HUES6 (cell line): ENCODE measurements at regions not wholly inside any gene's neighbourhood (a gene's known extent, or its start where the extent isn't known, plus 50 kb on each side); places are given as distances from the start of the nearest gene placed in this dataset.

Experiments
- H3K27ac ChIP-seq: 2 replicates; pipeline ENCODE4 v1.7.0; 2013; ENCODE audit warnings: low read depth, mild to moderate bottlenecking, low read length, inconsistent platforms
- H3K27me3 ChIP-seq: 2 replicates; pipeline ENCODE4 v1.6.1; 2013; ENCODE audit warnings: low read length; ENCODE audit not compliant: control insufficient read depth, insufficient read depth
- H3K36me3 ChIP-seq: 2 replicates; pipeline ENCODE4 v1.6.1; 2013; ENCODE audit warnings: low read length; ENCODE audit not compliant: control insufficient read depth, insufficient read depth
- H3K4me1 ChIP-seq: 2 replicates; pipeline ENCODE4 v1.6.1; 2013; ENCODE audit warnings: low read length; ENCODE audit not compliant: control insufficient read depth, insufficient read depth
- H3K4me3 ChIP-seq: 2 replicates; pipeline ENCODE4 v1.5.1; 2013; ENCODE audit warnings: low read depth, low read length
- H3K9ac ChIP-seq: one replicate; pipeline ENCODE4 v1.6.1; 2013; ENCODE audit warnings: mild to moderate bottlenecking, low read length
- H3K9me3 ChIP-seq: 2 replicates; pipeline ENCODE4 v1.6.1; 2013; ENCODE audit warnings: low read depth, low read length; ENCODE audit not compliant: control insufficient read depth, insufficient read depth

- no peaks in the 10 kb centered on the region for H3K36me3 ChIP-seq
- H3K9me3 ChIP-seq, result no peaks in the 10 kb centered on the region
- no peaks in the 10 kb centered on the region for H3K4me1 ChIP-seq
- H3K9ac ChIP-seq, result no peak overlapping the region
- H3K27me3 ChIP-seq, result no peaks in the 10 kb centered on the region
- no peak overlapping the region for H3K4me3 ChIP-seq
- H3K27ac ChIP-seq, result no peak overlapping the region
Observed at GRCh38 chr6:145209272-145209671, 526.0 kb downstream of the EPM2A start.

GRCh38 chr6:145212813-145213212 lies 522.5 kb downstream of the EPM2A start:
- Histone ChIP-seq H3K9me3 (no peaks in the 10 kb centered on the region), H3K27ac (no peak overlapping the region), H3K27me3 (no peaks in the 10 kb centered on the region), H3K4me1 (no peaks in the 10 kb centered on the region), H3K36me3 (no peaks in the 10 kb centered on the region), H3K9ac (no peak overlapping the region), H3K4me3 (no peak overlapping the region)

GRCh38 chr6:145213614-145214013 lies 521.7 kb downstream of the EPM2A start:
- no peak overlapping the region for H3K27ac ChIP-seq

GRCh38 chr6:145214570-145214969 lies 520.8 kb downstream of the EPM2A start:
- H3K27me3 ChIP-seq, result no peaks in the 10 kb centered on the region
- H3K36me3 ChIP-seq, result no peaks in the 10 kb centered on the region
- no peaks in the 10 kb centered on the region for H3K4me1 ChIP-seq
- H3K4me3 ChIP-seq, result no peak overlapping the region
- no peaks in the 10 kb centered on the region for H3K9me3 ChIP-seq
- H3K9ac ChIP-seq, result no peak overlapping the region
- H3K27ac ChIP-seq, result no peak overlapping the region

More at GRCh38 chr6:145213614-145214013, 521.7 kb downstream of the EPM2A start:
- Histone ChIP-seq H3K4me1 (no peaks in the 10 kb centered on the region), H3K27me3 (no peaks in the 10 kb centered on the region), H3K9me3 (no peaks in the 10 kb centered on the region), H3K4me3 (no peak overlapping the region), H3K9ac (no peak overlapping the region), H3K36me3 (no peaks in the 10 kb centered on the region)

GRCh38 chr6:145224450-145224849 lies 510.9 kb downstream of the EPM2A start:
- no peak overlapping the region for H3K9ac ChIP-seq
- H3K36me3 ChIP-seq, result no peaks in the 10 kb centered on the region
- H3K27me3 ChIP-seq, result no peaks in the 10 kb centered on the region
- no peaks in the 10 kb centered on the region for H3K9me3 ChIP-seq
- no peak overlapping the region for H3K4me3 ChIP-seq
- H3K27ac ChIP-seq, result no peak overlapping the region
- H3K4me1 ChIP-seq, result no peaks in the 10 kb centered on the region

GRCh38 chr6:145225500-145225899 lies 509.8 kb downstream of the EPM2A start:
- Histone ChIP-seq H3K9me3 (no peaks in the 10 kb centered on the region), H3K4me3 (no peak overlapping the region), H3K9ac (no peak overlapping the region), H3K27ac (no peak overlapping the region), H3K36me3 (no peaks in the 10 kb centered on the region), H3K27me3 (no peaks in the 10 kb centered on the region), H3K4me1 (no peaks in the 10 kb centered on the region)

GRCh38 chr6:145227593-145227992 lies 507.7 kb downstream of the EPM2A start:
- Histone ChIP-seq H3K4me3 (no peak overlapping the region), H3K9me3 (no peaks in the 10 kb centered on the region), H3K36me3 (no peaks in the 10 kb centered on the region), H3K27ac (no peak overlapping the region), H3K9ac (no peak overlapping the region), H3K4me1 (no peaks in the 10 kb centered on the region), H3K27me3 (no peaks in the 10 kb centered on the region)

- Histone ChIP-seq H3K9ac (no peak overlapping the region), H3K36me3 (no peaks in the 10 kb centered on the region), H3K9me3 (peaks cover 7% of the 10 kb centered on the region; the same call in 1 of the 2 replicates), H3K4me1 (no peaks in the 10 kb centered on the region), H3K4me3 (no peak overlapping the region), H3K27me3 (no peaks in the 10 kb centered on the region), H3K27ac (no peak overlapping the region)
Observed at GRCh38 chr6:145228962-145229582, 506.2 kb downstream of the EPM2A start.

- Histone ChIP-seq H3K9me3 (peaks cover 10% of the 10 kb centered on the region; the same call in 1 of the 2 replicates), H3K9ac (no peak overlapping the region), H3K4me1 (no peaks in the 10 kb centered on the region), H3K4me3 (no peak overlapping the region), H3K36me3 (no peaks in the 10 kb centered on the region), H3K27ac (no peak overlapping the region), H3K27me3 (no peaks in the 10 kb centered on the region)
Observed at GRCh38 chr6:145233955-145234354, 501.4 kb downstream of the EPM2A start.

- peaks cover 10% of the 10 kb centered on the region; the same call in 1 of the 2 replicates for H3K9me3 ChIP-seq
- H3K4me3 ChIP-seq, result no peak overlapping the region
- no peak overlapping the region for H3K9ac ChIP-seq
- H3K27me3 ChIP-seq, result no peaks in the 10 kb centered on the region
- no peaks in the 10 kb centered on the region for H3K36me3 ChIP-seq
- no peak overlapping the region for H3K27ac ChIP-seq
- no peaks in the 10 kb centered on the region for H3K4me1 ChIP-seq
Observed at GRCh38 chr6:145235207-145235606, 500.1 kb downstream of the EPM2A start.

GRCh38 chr6:145238787-145239186 lies 496.5 kb downstream of the EPM2A start:
- Histone ChIP-seq H3K9ac (no peak overlapping the region), H3K4me3 (no peak overlapping the region), H3K27ac (no peak overlapping the region), H3K4me1 (no peaks in the 10 kb centered on the region), H3K36me3 (no peaks in the 10 kb centered on the region), H3K9me3 (peaks cover 5% of the 10 kb centered on the region; the same call in 1 of the 2 replicates), H3K27me3 (no peaks in the 10 kb centered on the region)
